Suprapubic skin (tissue), 4 donors: ENCODE measurements at regions not wholly inside any gene's neighbourhood (a gene's known extent, or its start where the extent isn't known, plus 50 kb on each side); places are given as distances from the start of the nearest gene placed in this dataset.

Experiments used
- DNase-seq, 2 donors: peaks; one replicate each; pipeline ENCODE4 v3.0.0-alpha.2; 2019; ENCODE audit warnings: low spot score in 2 of 2
- H3K27ac ChIP-seq: fragments of 200-600 bp; sonication (generic); one replicate; pipeline ENCODE4 v1.5.1; 2019
- H3K27me3 ChIP-seq: fragments of 200-600 bp; sonication (generic); one replicate; pipeline ENCODE4 v1.5.1; 2019
- H3K36me3 ChIP-seq: fragments of 200-600 bp; sonication (generic); one replicate; pipeline ENCODE4 v1.5.1; 2019
- H3K4me1 ChIP-seq: fragments of 200-600 bp; sonication (generic); one replicate; pipeline ENCODE4 v1.5.1; 2019
- H3K4me3 ChIP-seq: fragments of 200-600 bp; sonication (generic); one replicate; pipeline ENCODE4 v1.5.1; 2019; ENCODE audit warnings: mild to moderate bottlenecking
- H3K9me3 ChIP-seq: fragments of 200-600 bp; sonication (generic); one replicate; pipeline ENCODE4 v1.5.1; 2019
- EP300 ChIP-seq: sonication (generic); formaldehyde crosslinking; IDR thresholded peaks from one replicate; pipeline ENCODE4 v1.6.1; 2017; ENCODE audit warnings: antibody characterized with exemption
- POLR2A ChIP-seq, 2 donors: fragments of 450-650 bp; IDR thresholded peaks; one replicate each; pipeline ENCODE4 v1.6.1; 2017; ENCODE audit warnings: antibody characterized with exemption in 2 of 2, mild to moderate bottlenecking in 2 of 2, moderate library complexity in 2 of 2
- POLR2AphosphoS5 ChIP-seq, 3 donors: sonication (generic); formaldehyde crosslinking; IDR thresholded peaks; one replicate each; pipeline ENCODE4 v1.6.1; 2017; ENCODE audit warnings: antibody characterized with exemption in 3 of 3
- WGBS: methylation state at CpG from one replicate; pipeline ENCODE4 v1.1.5; 2018; 5-methylcytosine and 5-hydroxymethylcytosine counted together
- TF ChIP-seq, protein P1 (sequence below), 2 donors: fragments of 200-600 bp in 1 of 2; fragments of 450-650 bp in 1 of 2; sonication (generic) in 1 of 2; IDR thresholded peaks; one replicate each; pipeline ENCODE4 v1.5.1; 2016 to 2019; ENCODE audit warnings: antibody characterized with exemption in 2 of 2, mild to moderate bottlenecking in 1 of 2, moderate library complexity in 1 of 2

GRCh38 chr6:85942844-85943243 lies 300.2 kb upstream of the SYNCRIP start:
- 75% methylated on average over 2 of the region's 2 CpGs for WGBS
- Histone ChIP-seq H3K27me3 (no peaks in the 10 kb centered on the region), H3K27ac (no peak overlapping the region), H3K4me3 (no peak overlapping the region), H3K9me3 (no peaks in the 10 kb centered on the region), H3K36me3 (no peaks in the 10 kb centered on the region), H3K4me1 (no peaks in the 10 kb centered on the region)
- TF ChIP-seq POLR2A (IDR thresholded peaks at IDR 0.05) (no peak), POLR2AphosphoS5 (IDR thresholded peaks at IDR 0.05) (no peak), EP300 (no peak)
- TF ChIP-seq, protein P1, sequence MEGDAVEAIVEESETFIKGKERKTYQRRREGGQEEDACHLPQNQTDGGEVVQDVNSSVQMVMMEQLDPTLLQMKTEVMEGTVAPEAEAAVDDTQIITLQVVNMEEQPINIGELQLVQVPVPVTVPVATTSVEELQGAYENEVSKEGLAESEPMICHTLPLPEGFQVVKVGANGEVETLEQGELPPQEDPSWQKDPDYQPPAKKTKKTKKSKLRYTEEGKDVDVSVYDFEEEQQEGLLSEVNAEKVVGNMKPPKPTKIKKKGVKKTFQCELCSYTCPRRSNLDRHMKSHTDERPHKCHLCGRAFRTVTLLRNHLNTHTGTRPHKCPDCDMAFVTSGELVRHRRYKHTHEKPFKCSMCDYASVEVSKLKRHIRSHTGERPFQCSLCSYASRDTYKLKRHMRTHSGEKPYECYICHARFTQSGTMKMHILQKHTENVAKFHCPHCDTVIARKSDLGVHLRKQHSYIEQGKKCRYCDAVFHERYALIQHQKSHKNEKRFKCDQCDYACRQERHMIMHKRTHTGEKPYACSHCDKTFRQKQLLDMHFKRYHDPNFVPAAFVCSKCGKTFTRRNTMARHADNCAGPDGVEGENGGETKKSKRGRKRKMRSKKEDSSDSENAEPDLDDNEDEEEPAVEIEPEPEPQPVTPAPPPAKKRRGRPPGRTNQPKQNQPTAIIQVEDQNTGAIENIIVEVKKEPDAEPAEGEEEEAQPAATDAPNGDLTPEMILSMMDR (IDR thresholded peaks at IDR 0.05): no peak
- no peak for DNase-seq

- no peak for TF ChIP-seq EP300
- TF ChIP-seq POLR2AphosphoS5 (IDR thresholded peaks at IDR 0.05): no peak
- TF ChIP-seq, protein P1 (IDR thresholded peaks at IDR 0.05): no peak
- no peak for TF ChIP-seq POLR2A (IDR thresholded peaks at IDR 0.05)
- DNase-seq: no peak
Observed at GRCh38 chr6:85936916-85937315, 294.2 kb upstream of the SYNCRIP start.

GRCh38 chr6:85923013-85923430 lies 280.3 kb upstream of the SYNCRIP start:
- Histone ChIP-seq H3K27me3 (no peaks in the 10 kb centered on the region), H3K27ac (no peak overlapping the region), H3K9me3 (no peaks in the 10 kb centered on the region), H3K4me3 (no peak overlapping the region), H3K36me3 (no peaks in the 10 kb centered on the region), H3K4me1 (no peaks in the 10 kb centered on the region)
- no peak for DNase-seq
- TF ChIP-seq EP300: no peak
- TF ChIP-seq POLR2A (IDR thresholded peaks at IDR 0.05): no peak
- TF ChIP-seq, protein P1 (IDR thresholded peaks at IDR 0.05): peak in 1 of 2 donors; percentile 27
- 0% methylated on average over 2 of the region's 2 CpGs for WGBS

More at GRCh38 chr6:85936916-85937315, 294.2 kb upstream of the SYNCRIP start:
- no peaks in the 10 kb centered on the region for H3K27me3 ChIP-seq
- H3K4me3 ChIP-seq: no peak overlapping the region
- peaks cover 5% of the 10 kb centered on the region for H3K9me3 ChIP-seq
- no peak overlapping the region for H3K27ac ChIP-seq
- WGBS: 100% methylated on average over 1 of the region's 1 CpG
- H3K4me1 ChIP-seq: no peaks in the 10 kb centered on the region
- H3K36me3 ChIP-seq: no peaks in the 10 kb centered on the region

DNA sequence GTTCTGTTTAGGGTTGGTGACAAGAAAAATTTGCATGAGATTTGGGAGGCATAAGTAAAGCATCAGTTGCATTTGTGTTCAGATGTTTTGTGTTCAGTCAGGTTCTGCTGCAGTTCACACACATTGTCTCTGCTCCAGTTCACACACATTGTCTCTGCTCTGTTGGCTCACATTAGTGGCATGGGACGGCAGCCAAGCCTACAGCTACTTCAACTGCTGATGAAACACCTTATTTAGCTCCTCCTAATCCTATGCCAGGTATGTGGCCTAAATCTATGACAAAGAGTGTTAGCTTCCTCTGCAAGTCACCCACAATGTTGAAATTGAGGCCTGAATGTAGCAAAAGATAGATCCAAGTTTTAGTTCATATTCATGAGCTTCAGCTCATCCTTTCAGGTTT lies 278.1 kb upstream of the SYNCRIP start:
- no peaks in the 10 kb centered on the region for H3K4me1 ChIP-seq
- no peak overlapping the region for H3K27ac ChIP-seq
- 27% methylated on average over 1 of the region's 1 CpG for WGBS
- DNase-seq: no peak
- no peak overlapping the region for H3K4me3 ChIP-seq
- H3K27me3 ChIP-seq: no peaks in the 10 kb centered on the region
- H3K9me3 ChIP-seq: no peaks in the 10 kb centered on the region
- no peaks in the 10 kb centered on the region for H3K36me3 ChIP-seq
- TF ChIP-seq, protein P1 (IDR thresholded peaks at IDR 0.05): no peak
- TF ChIP-seq EP300 (no peak), POLR2A (IDR thresholded peaks at IDR 0.05) (no peak), POLR2AphosphoS5 (IDR thresholded peaks at IDR 0.05) (no peak)

GRCh38 chr6:85917522-85917921 lies 274.8 kb upstream of the SYNCRIP start:
- 83% methylated on average over 1 of the region's 1 CpG for WGBS
- Histone ChIP-seq H3K36me3 (no peaks in the 10 kb centered on the region), H3K4me3 (no peak overlapping the region), H3K9me3 (no peaks in the 10 kb centered on the region), H3K27me3 (no peaks in the 10 kb centered on the region), H3K27ac (no peak overlapping the region), H3K4me1 (no peaks in the 10 kb centered on the region)
- no peak for TF ChIP-seq EP300
- no peak for TF ChIP-seq POLR2AphosphoS5 (IDR thresholded peaks at IDR 0.05)
- TF ChIP-seq POLR2A (IDR thresholded peaks at IDR 0.05): no peak
- TF ChIP-seq, protein P1 (IDR thresholded peaks at IDR 0.05): no peak
- DNase-seq: no peak
